SK-N-SH treated with all-trans-retinoic acid at 6 μM for 48 hours (cell line): ENCODE measurements at regions not wholly inside any gene's neighbourhood (a gene's known extent, or its start where the extent isn't known, plus 50 kb on each side); places are given as distances from the start of the nearest gene placed in this dataset.
"Not testable (repeated sequence)": the region's sequence is repeated elsewhere in the genome, so short reads cannot be mapped to it uniquely, and the experiment has no call there.

ENCODE experiments used
- ATAC-seq: fragments of 200-7000 bp; cut with Tn5 transposase; 3 replicates; pipeline ENCODE4 v1.9.1; 2020; ENCODE audit warnings: mild to moderate bottlenecking, moderate library complexity
- BACH2 ChIP-seq: fragments of 250-450 bp; sonication (Bioruptor Pico); IDR thresholded peaks from 2 replicates; pipeline ENCODE4 v1.9.0; 2021; ENCODE audit warnings: mild to moderate bottlenecking, borderline replicate concordance
- CREB5 ChIP-seq: fragments of 250-450 bp; sonication (Bioruptor Pico); IDR thresholded peaks from 2 replicates; pipeline ENCODE4 v1.5.1; 2020; ENCODE audit warnings: low read depth, mild to moderate bottlenecking, moderate library complexity
- CSDC2 ChIP-seq: fragments of 250-450 bp; sonication (Bioruptor Pico); IDR thresholded peaks from 2 replicates; pipeline ENCODE4 v1.5.0; 2020; ENCODE audit warnings: mild to moderate bottlenecking, moderate library complexity
- CSRNP3 ChIP-seq: fragments of 250-450 bp; sonication (Bioruptor Pico); IDR thresholded peaks from 2 replicates; pipeline ENCODE4 v1.5.1; 2021; ENCODE audit warnings: mild to moderate bottlenecking, moderate library complexity
- ESRRG ChIP-seq: fragments of 250-450 bp; sonication (Bioruptor Pico); IDR thresholded peaks from 2 replicates; pipeline ENCODE4 v1.6.1; 2021; ENCODE audit warnings: mild to moderate bottlenecking
- GLIS3 ChIP-seq: fragments of 250-450 bp; sonication (Bioruptor Pico); IDR thresholded peaks from 2 replicates; pipeline ENCODE4 v1.5.0; 2020; ENCODE audit warnings: mild to moderate bottlenecking, moderate library complexity
- OSR1 ChIP-seq: fragments of 250-450 bp; sonication (Bioruptor Pico); IDR thresholded peaks from 2 replicates; pipeline ENCODE4 v1.8.0; 2022; ENCODE audit warnings: moderate library complexity, mild to moderate bottlenecking, inconsistent platforms
- PATZ1 ChIP-seq: fragments of 250-450 bp; sonication (Bioruptor Pico); IDR thresholded peaks from 2 replicates; pipeline ENCODE4 v1.8.0; 2020; ENCODE audit warnings: mild to moderate bottlenecking, moderate library complexity, borderline replicate concordance
- PPARA ChIP-seq: fragments of 250-450 bp; sonication (Bioruptor Pico); IDR thresholded peaks from 2 replicates; pipeline ENCODE4 v1.5.0; 2020; ENCODE audit warnings: mild to moderate bottlenecking, borderline replicate concordance
- RARB ChIP-seq: fragments of 250-450 bp; sonication (Bioruptor Pico); IDR thresholded peaks from 2 replicates; pipeline ENCODE4 v1.8.0; 2021; ENCODE audit warnings: mild to moderate bottlenecking, moderate library complexity
- TCF4 ChIP-seq: fragments of 250-450 bp; sonication (Bioruptor Pico); IDR thresholded peaks from 2 replicates; pipeline ENCODE4 v1.8.0; 2021; ENCODE audit warnings: mild to moderate bottlenecking, moderate library complexity, borderline replicate concordance
- ZC3H10 ChIP-seq: fragments of 250-450 bp; sonication (Bioruptor Pico); IDR thresholded peaks from 2 replicates; pipeline ENCODE4 v1.5.1; 2021; ENCODE audit warnings: mild to moderate bottlenecking, moderate library complexity
- ZFP3 ChIP-seq: fragments of 250-450 bp; sonication (Bioruptor Pico); IDR thresholded peaks from 2 replicates; pipeline ENCODE4 v1.5.0; 2020; ENCODE audit warnings: mild to moderate bottlenecking, moderate library complexity
- ZFP30 ChIP-seq: fragments of 450-650 bp; formaldehyde crosslinking; IDR thresholded peaks from 2 replicates; pipeline ENCODE4 v1.5.0; 2022; ENCODE audit warnings: mild to moderate bottlenecking, moderate library complexity
- ZNF565 ChIP-seq: fragments of 450-650 bp; formaldehyde crosslinking; conservative IDR thresholded peaks from 2 replicates; pipeline ENCODE4 v1.5.0; 2020; ENCODE audit warnings: low read depth, mild to moderate bottlenecking, moderate library complexity
- ZNF70 ChIP-seq: fragments of 450-650 bp; formaldehyde crosslinking; IDR thresholded peaks from 2 replicates; pipeline ENCODE4 v1.5.0; 2020; ENCODE audit warnings: mild to moderate bottlenecking, moderate library complexity
- ZNF8 ChIP-seq: fragments of 450-650 bp; formaldehyde crosslinking; IDR thresholded peaks from 2 replicates; pipeline ENCODE4 v1.5.0; 2020; ENCODE audit warnings: mild to moderate bottlenecking, moderate library complexity
- TF ChIP-seq, protein P1 (sequence below): fragments of 250-450 bp; sonication (Bioruptor Pico); IDR thresholded peaks from 2 replicates; pipeline ENCODE4 v1.8.0; 2021; ENCODE audit warnings: low read depth, mild to moderate bottlenecking, moderate library complexity, borderline replicate concordance
- TF ChIP-seq, protein P2 (sequence below): fragments of 250-450 bp; sonication (Bioruptor Pico); IDR thresholded peaks from 2 replicates; pipeline ENCODE4 v1.5.0; 2020; ENCODE audit warnings: mild to moderate bottlenecking, moderate library complexity

GRCh38 chr21:14630556-14631069, 84.5 kb upstream of the SAMSN1 start:
- ATAC-seq = no peak

DNA sequence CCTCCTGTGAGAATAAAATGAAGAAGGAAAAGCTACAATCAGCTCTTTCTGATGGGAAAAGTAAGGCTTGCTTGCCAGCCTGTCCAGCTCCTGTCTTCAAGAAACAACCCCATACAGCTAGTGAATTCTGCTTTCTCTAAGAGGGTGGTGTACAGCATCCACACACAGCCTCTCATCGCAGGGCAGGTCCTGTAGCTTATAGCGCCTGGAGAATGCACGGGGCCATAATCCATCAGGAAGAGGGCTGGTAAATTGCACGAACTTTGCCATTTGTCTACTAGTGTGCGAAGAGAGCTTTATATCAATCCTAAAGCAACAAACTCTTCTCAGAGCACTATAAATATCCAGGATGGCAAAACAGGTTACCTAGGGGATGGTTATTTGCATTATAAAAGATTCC, 83.3 kb upstream of the SAMSN1 start:
- ATAC-seq = no peak
- TF ChIP-seq CREB5 (CRISPR knock-in tag) (no peak), ZNF565 (CRISPR knock-in tag) (no peak), PPARA (CRISPR knock-in tag) (no peak), ZNF8 (no peak), RARB (CRISPR knock-in tag) (no peak)
- TF ChIP-seq, protein P1, sequence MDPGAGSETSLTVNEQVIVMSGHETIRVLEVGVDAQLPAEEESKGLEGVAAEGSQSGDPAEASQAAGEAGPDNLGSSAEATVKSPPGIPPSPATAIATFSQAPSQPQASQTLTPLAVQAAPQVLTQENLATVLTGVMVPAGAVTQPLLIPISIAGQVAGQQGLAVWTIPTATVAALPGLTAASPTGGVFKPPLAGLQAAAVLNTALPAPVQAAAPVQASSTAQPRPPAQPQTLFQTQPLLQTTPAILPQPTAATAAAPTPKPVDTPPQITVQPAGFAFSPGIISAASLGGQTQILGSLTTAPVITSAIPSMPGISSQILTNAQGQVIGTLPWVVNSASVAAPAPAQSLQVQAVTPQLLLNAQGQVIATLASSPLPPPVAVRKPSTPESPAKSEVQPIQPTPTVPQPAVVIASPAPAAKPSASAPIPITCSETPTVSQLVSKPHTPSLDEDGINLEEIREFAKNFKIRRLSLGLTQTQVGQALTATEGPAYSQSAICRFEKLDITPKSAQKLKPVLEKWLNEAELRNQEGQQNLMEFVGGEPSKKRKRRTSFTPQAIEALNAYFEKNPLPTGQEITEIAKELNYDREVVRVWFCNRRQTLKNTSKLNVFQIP = no peak
- TF ChIP-seq, protein P2, sequence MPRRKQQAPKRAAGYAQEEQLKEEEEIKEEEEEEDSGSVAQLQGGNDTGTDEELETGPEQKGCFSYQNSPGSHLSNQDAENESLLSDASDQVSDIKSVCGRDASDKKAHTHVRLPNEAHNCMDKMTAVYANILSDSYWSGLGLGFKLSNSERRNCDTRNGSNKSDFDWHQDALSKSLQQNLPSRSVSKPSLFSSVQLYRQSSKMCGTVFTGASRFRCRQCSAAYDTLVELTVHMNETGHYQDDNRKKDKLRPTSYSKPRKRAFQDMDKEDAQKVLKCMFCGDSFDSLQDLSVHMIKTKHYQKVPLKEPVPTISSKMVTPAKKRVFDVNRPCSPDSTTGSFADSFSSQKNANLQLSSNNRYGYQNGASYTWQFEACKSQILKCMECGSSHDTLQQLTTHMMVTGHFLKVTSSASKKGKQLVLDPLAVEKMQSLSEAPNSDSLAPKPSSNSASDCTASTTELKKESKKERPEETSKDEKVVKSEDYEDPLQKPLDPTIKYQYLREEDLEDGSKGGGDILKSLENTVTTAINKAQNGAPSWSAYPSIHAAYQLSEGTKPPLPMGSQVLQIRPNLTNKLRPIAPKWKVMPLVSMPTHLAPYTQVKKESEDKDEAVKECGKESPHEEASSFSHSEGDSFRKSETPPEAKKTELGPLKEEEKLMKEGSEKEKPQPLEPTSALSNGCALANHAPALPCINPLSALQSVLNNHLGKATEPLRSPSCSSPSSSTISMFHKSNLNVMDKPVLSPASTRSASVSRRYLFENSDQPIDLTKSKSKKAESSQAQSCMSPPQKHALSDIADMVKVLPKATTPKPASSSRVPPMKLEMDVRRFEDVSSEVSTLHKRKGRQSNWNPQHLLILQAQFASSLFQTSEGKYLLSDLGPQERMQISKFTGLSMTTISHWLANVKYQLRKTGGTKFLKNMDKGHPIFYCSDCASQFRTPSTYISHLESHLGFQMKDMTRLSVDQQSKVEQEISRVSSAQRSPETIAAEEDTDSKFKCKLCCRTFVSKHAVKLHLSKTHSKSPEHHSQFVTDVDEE (CRISPR knock-in tag) = no peak
- TF ChIP-seq, all 23 proteins: peak for 0

More at GRCh38 chr21:14630556-14631069, 84.5 kb upstream of the SAMSN1 start:
- TF ChIP-seq OSR1 (CRISPR knock-in tag) (no peak), RARB (CRISPR knock-in tag) (no peak), PPARA (CRISPR knock-in tag) (no peak), ZNF8 (no peak), CSRNP3 (CRISPR knock-in tag) (no peak), ZFP30 (CRISPR knock-in tag) (no peak), BACH2 (CRISPR knock-in tag) (no peak), TCF4 (no peak), CREB5 (CRISPR knock-in tag) (no peak), ZFP3 (CRISPR knock-in tag) (no peak), PATZ1 (CRISPR knock-in tag) (no peak), ZC3H10 (CRISPR knock-in tag) (no peak), ESRRG (CRISPR knock-in tag) (no peak), CSDC2 (no peak), ZNF565 (CRISPR knock-in tag) (no peak), GLIS3 (no peak)

DNA sequence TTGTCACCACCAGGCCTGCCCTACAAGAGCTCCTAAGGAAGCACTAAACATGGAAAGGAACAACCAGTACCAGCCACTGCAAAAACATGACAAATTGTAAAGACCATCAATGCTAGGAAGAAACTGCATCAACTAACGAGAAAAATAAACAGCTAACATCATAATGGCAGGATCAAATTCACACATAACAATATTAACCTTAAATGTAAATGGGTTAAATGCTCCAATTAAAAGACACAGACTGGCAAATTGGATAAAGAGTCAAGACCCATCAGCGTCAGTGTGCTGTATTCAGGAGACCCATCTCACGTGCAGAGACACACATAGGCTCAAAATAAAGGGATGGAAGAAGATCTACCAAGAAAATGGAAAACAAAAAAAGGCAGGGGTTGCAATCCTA, 77.0 kb upstream of the SAMSN1 start:
- ATAC-seq = not testable (repeated sequence)

DNA sequence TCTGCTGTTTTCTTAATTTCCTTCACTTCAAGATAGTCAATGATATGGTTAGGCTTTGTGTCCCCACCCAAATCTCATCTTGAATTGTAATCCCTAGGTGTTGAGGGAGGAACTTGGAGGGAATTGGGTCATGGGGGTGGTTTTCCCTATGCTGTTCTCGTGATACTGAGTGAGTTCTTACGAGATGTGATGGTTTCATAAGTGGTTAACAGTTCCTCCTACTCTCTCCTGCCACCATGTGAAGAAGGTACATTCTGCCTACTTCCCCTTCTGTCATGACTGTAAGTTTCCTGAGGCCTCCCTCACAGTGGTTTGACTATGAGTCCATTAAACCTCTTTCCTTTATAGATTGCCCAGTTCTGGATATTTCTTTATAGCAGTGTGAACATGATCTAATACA, 74.0 kb upstream of the SAMSN1 start:
- TF ChIP-seq CSRNP3 (CRISPR knock-in tag) (no peak), ZC3H10 (CRISPR knock-in tag) (no peak), OSR1 (CRISPR knock-in tag) (no peak), ZNF70 (CRISPR knock-in tag) (no peak), ESRRG (CRISPR knock-in tag) (no peak), CSDC2 (no peak), BACH2 (CRISPR knock-in tag) (no peak), GLIS3 (no peak)
- TF ChIP-seq, protein P1 = no peak
- no peak for ATAC-seq
